Gastroesophageal sphincter (tissue), 4 donors: ENCODE measurements at regions not wholly inside any gene's neighbourhood (a gene's known extent, or its start where the extent isn't known, plus 50 kb on each side); places are given as distances from the start of the nearest gene placed in this dataset.

Experiments
- ATAC-seq: fragments of 150-250 bp; one replicate; pipeline ENCODE4 v1.9.1; 2016; ENCODE audit warnings: mild to moderate bottlenecking, moderate library complexity
- H3K27ac ChIP-seq, 4 donors: fragments of 200-600 bp; sonication (generic) in 3 of 4; 1 replicate in 3 of 4; 2 replicates in 1 of 4; pipeline ENCODE4 v1.5.1; 2016 to 2019
- H3K27me3 ChIP-seq: fragments of 200-600 bp; sonication (generic); one replicate; pipeline ENCODE4 v1.5.1; 2019
- H3K36me3 ChIP-seq, 2 donors: fragments of 200-600 bp; sonication (generic); one replicate each; pipeline ENCODE4 v1.5.1; 2019; ENCODE audit warnings: control low read depth in 1 of 2
- H3K4me1 ChIP-seq, 3 donors: fragments of 200-600 bp; sonication (generic); 1 replicate in 2 of 3; 2 replicates in 1 of 3; pipeline ENCODE4 v1.5.1; 2016 to 2019; ENCODE audit warnings: control low read depth in 2 of 3
- H3K4me3 ChIP-seq, 2 donors: fragments of 200-600 bp; sonication (generic); one replicate each; pipeline ENCODE4 v1.5.1; 2019; ENCODE audit warnings: mild to moderate bottlenecking in 1 of 2, moderate library complexity in 1 of 2
- H3K9me3 ChIP-seq, 3 donors: fragments of 200-600 bp; sonication (generic); one replicate each; pipeline ENCODE4 v1.5.1; 2017 to 2019; ENCODE audit warnings: control low read depth in 2 of 3
- EP300 ChIP-seq: sonication (generic); formaldehyde crosslinking; IDR thresholded peaks from one replicate; pipeline ENCODE4 v1.6.1; 2017; ENCODE audit warnings: antibody characterized with exemption, mild to moderate bottlenecking
- POLR2A ChIP-seq, 2 donors: fragments of 450-650 bp; IDR thresholded peaks; one replicate each; pipeline ENCODE4 v1.6.1; 2017; ENCODE audit warnings: antibody characterized with exemption in 2 of 2, mild to moderate bottlenecking in 2 of 2, moderate library complexity in 1 of 2
- POLR2AphosphoS5 ChIP-seq: sonication (generic); formaldehyde crosslinking; IDR thresholded peaks from one replicate; pipeline ENCODE4 v1.6.1; 2017; ENCODE audit warnings: antibody characterized with exemption
- WGBS, 2 donors: methylation state at CpG; one replicate each; pipeline ENCODE4 v1.1.5; 2018; ENCODE audit warnings: low coverage in 1 of 2; 5-methylcytosine and 5-hydroxymethylcytosine counted together
- TF ChIP-seq, protein P1 (sequence below), 4 experiments: fragments of 200-600 bp in 2 of 4; fragments of 450-650 bp in 2 of 4; sonication (generic) in 1 of 4; IDR thresholded peaks; one replicate each; pipeline ENCODE4 v1.5.1; 2017 to 2019; ENCODE audit warnings: antibody characterized with exemption in 4 of 4, mild to moderate bottlenecking in 2 of 4, moderate library complexity in 2 of 4

- H3K27ac ChIP-seq: no peak overlapping the region
- no peaks in the 10 kb centered on the region for H3K4me1 ChIP-seq
- H3K36me3 ChIP-seq: no peaks in the 10 kb centered on the region
- no peaks in the 10 kb centered on the region for H3K9me3 ChIP-seq
- ATAC-seq: no peak
- TF ChIP-seq EP300: no peak
- no peak for TF ChIP-seq POLR2A (IDR thresholded peaks at IDR 0.05)
- no peak for TF ChIP-seq POLR2AphosphoS5
- TF ChIP-seq, protein P1, sequence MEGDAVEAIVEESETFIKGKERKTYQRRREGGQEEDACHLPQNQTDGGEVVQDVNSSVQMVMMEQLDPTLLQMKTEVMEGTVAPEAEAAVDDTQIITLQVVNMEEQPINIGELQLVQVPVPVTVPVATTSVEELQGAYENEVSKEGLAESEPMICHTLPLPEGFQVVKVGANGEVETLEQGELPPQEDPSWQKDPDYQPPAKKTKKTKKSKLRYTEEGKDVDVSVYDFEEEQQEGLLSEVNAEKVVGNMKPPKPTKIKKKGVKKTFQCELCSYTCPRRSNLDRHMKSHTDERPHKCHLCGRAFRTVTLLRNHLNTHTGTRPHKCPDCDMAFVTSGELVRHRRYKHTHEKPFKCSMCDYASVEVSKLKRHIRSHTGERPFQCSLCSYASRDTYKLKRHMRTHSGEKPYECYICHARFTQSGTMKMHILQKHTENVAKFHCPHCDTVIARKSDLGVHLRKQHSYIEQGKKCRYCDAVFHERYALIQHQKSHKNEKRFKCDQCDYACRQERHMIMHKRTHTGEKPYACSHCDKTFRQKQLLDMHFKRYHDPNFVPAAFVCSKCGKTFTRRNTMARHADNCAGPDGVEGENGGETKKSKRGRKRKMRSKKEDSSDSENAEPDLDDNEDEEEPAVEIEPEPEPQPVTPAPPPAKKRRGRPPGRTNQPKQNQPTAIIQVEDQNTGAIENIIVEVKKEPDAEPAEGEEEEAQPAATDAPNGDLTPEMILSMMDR (IDR thresholded peaks at IDR 0.05): no peak
- 3 to 6% methylated on average over 2 of the region's 2 CpGs for WGBS, 2 donors
- no peak overlapping the region for H3K4me3 ChIP-seq
- no peaks in the 10 kb centered on the region for H3K27me3 ChIP-seq
Observed at GRCh38 chr9:3124001-3124400, 280.1 kb upstream of the PUM3 start.

- no peak for ATAC-seq
- no peak overlapping the region for H3K27ac ChIP-seq
- H3K27me3 ChIP-seq: no peaks in the 10 kb centered on the region
- H3K4me1 ChIP-seq: no peaks in the 10 kb centered on the region
- H3K4me3 ChIP-seq: no peak overlapping the region
- H3K9me3 ChIP-seq: peaks cover 0 to 15% (median 0%) of the 10 kb centered on the region in 3 donors
- H3K36me3 ChIP-seq: no peaks in the 10 kb centered on the region
- no peak for TF ChIP-seq EP300
- no peak for TF ChIP-seq POLR2AphosphoS5
- no peak for TF ChIP-seq POLR2A (IDR thresholded peaks at IDR 0.05)
- TF ChIP-seq, protein P1 (IDR thresholded peaks at IDR 0.05): no peak
Observed at GRCh38 chr9:3118081-3118480, 274.2 kb upstream of the PUM3 start.

DNA sequence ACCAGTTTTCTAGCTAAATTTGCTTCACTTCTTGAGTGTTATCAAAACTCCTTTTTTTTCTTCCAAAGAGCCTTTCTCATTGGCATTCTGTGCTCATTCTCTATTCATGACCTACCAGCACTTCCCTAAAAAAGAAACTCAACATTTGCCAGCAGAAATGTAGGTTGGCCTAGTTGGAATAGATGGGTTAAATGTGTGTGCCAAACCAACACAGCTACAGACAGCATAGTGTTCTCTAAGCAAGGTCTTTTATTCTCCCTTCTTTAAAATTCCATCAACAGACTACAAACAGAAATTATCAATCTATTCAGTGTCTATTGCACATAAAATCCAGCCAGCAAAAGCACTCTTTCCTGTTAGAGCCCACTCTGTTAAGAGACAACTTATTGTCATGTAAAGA, 255.8 kb upstream of the PUM3 start:
- Histone ChIP-seq H3K27ac (no peak overlapping the region), H3K36me3 (no peaks in the 10 kb centered on the region), H3K4me1 (no peaks in the 10 kb centered on the region), H3K27me3 (no peaks in the 10 kb centered on the region), H3K4me3 (no peak overlapping the region), H3K9me3 (no peaks in the 10 kb centered on the region)
- TF ChIP-seq, protein P1 (IDR thresholded peaks at IDR 0.05): no peak
- ATAC-seq: no peak

DNA sequence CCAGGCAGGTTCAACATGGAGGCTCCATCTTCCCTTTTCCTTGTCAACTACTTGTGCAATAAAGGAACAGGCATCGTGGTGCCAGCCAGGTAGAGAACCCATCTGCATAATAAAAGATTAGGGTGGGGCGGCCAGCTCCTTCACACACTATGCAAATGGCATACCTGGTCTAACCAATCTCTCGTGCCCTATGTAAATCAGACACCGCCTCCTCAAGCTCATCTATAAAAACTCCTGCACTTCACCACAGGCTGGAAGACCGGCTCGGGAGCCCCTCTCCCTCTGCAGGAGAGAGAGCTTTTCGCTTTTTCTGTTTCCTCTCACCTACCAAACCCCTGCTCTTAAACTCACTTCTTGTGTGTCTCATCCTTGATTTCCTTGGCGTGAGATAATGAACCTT, 244.3 kb upstream of the PUM3 start:
- TF ChIP-seq POLR2A (IDR thresholded peaks at IDR 0.05): no peak
- H3K4me1 ChIP-seq: no peaks in the 10 kb centered on the region
- no peaks in the 10 kb centered on the region for H3K9me3 ChIP-seq
- H3K27ac ChIP-seq: no peak overlapping the region
- no peaks in the 10 kb centered on the region for H3K36me3 ChIP-seq
- H3K27me3 ChIP-seq: no peaks in the 10 kb centered on the region
- WGBS, 2 donors: 81 to 82% methylated on average over 8 of the region's 8 CpGs
- H3K4me3 ChIP-seq: no peak overlapping the region
- ATAC-seq: no peak

GRCh38 chr9:3087697-3088096, 243.8 kb upstream of the PUM3 start:
- ATAC-seq: no peak
- 80 to 89% methylated on average over 4 of the region's 4 CpGs for WGBS, 2 donors
- TF ChIP-seq, protein P1 (IDR thresholded peaks at IDR 0.05): no peak
- TF ChIP-seq POLR2AphosphoS5: no peak
- no peak for TF ChIP-seq POLR2A (IDR thresholded peaks at IDR 0.05)
- no peak for TF ChIP-seq EP300

GRCh38 chr9:3080951-3081350, 237.1 kb upstream of the PUM3 start:
- no peaks in the 10 kb centered on the region for H3K4me1 ChIP-seq
- 75 to 81% methylated on average over 3 of the region's 3 CpGs for WGBS, 2 donors
- no peak for ATAC-seq

More at GRCh38 chr9:3087697-3088096, 243.8 kb upstream of the PUM3 start:
- H3K4me1 ChIP-seq: no peaks in the 10 kb centered on the region
- H3K36me3 ChIP-seq: no peaks in the 10 kb centered on the region
- no peaks in the 10 kb centered on the region for H3K9me3 ChIP-seq
- no peak overlapping the region for H3K27ac ChIP-seq
- no peaks in the 10 kb centered on the region for H3K27me3 ChIP-seq
- no peak overlapping the region for H3K4me3 ChIP-seq

More at GRCh38 chr9:3080951-3081350, 237.1 kb upstream of the PUM3 start:
- no peaks in the 10 kb centered on the region for H3K9me3 ChIP-seq
- H3K36me3 ChIP-seq: no peaks in the 10 kb centered on the region
- TF ChIP-seq POLR2A (IDR thresholded peaks at IDR 0.05) (no peak), POLR2AphosphoS5 (no peak)
- TF ChIP-seq, protein P1 (IDR thresholded peaks at IDR 0.05): no peak
- H3K27ac ChIP-seq: no peak overlapping the region
- H3K4me3 ChIP-seq: no peak overlapping the region
- no peaks in the 10 kb centered on the region for H3K27me3 ChIP-seq
